Ishikawa (cell line): ENCODE measurements at regions not wholly inside any gene's neighbourhood (a gene's known extent, or its start where the extent isn't known, plus 50 kb on each side); places are given as distances from the start of the nearest gene placed in this dataset.

Experiments used
- EP300 ChIP-seq: IDR thresholded peaks from 2 replicates; pipeline ENCODE4 v1.6.1; 2012; ENCODE audit warnings: borderline replicate concordance
- MAX ChIP-seq: IDR thresholded peaks from 2 replicates; pipeline ENCODE4 v1.6.1; 2012
- NFIC ChIP-seq: IDR thresholded peaks from 2 replicates; pipeline ENCODE4 v1.6.1; 2012
- RAD21 ChIP-seq: IDR thresholded peaks from 2 replicates; pipeline ENCODE4 v1.6.1; 2012; ENCODE audit warnings: low read depth
- TAF1 ChIP-seq: IDR thresholded peaks from 2 replicates; pipeline ENCODE4 v1.6.1; 2012; ENCODE audit warnings: low read depth, mild to moderate bottlenecking
- TEAD4 ChIP-seq: IDR thresholded peaks from 2 replicates; pipeline ENCODE4 v1.6.1; 2012
- USF1 ChIP-seq: IDR thresholded peaks from 2 replicates; pipeline ENCODE4 v1.6.1; 2012
- ZBTB7A ChIP-seq: IDR thresholded peaks from 2 replicates; pipeline ENCODE4 v1.6.1; 2012; ENCODE audit warnings: low read depth

DNA sequence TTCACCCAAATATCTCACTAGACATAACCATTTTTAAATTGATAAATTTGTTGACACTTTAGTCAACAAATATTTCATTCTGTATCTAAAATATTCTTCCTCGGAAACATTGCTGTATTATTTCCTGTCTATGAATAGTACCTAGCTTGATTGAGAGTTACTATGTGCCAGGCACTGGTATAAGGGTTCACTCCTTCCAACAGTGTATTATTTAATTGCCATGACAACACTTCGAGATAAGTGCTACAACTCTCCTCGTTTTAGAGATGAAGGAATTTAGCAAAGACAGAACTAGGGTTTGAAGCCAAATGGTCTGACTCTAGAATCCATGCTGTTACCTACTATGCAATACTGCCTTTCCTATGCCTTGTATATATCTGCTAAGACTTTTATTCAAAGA lies 287.2 kb downstream of the YTHDC2 start:
- no peak for TF ChIP-seq ZBTB7A
- TF ChIP-seq TAF1: no peak
- no peak for TF ChIP-seq EP300
- no peak for TF ChIP-seq USF1
- no peak for TF ChIP-seq MAX
- no peak for TF ChIP-seq RAD21
- no peak for TF ChIP-seq TEAD4
- TF ChIP-seq NFIC: no peak
